ENCODE measurements at regions not wholly inside any gene's neighbourhood (a gene's known extent, or its start where the extent isn't known, plus 50 kb on each side); places are given as distances from the start of the nearest gene placed in this dataset.

GRCh38 chr7:26525398-26526264, 234.0 kb downstream of the SNX10 start:
- Histone ChIP-seq H3K27me3 (ENCODE audit: low read depth, low read length) (no peaks in the 10 kb centered on the region), H3K27ac (ENCODE audit: low read length) (no peak overlapping the region), H3K4me3 (ENCODE audit: low read depth in 1 of 2, low read length in 2 of 2) (no peak overlapping the region), H3K4me1 (ENCODE audit: control insufficient read depth in 1 of 2, insufficient read depth in 2 of 2, low read length in 2 of 2) (no peaks in the 10 kb centered on the region), H3K9me3 (ENCODE audit: control insufficient read depth in 1 of 2, low read length in 2 of 2) (no peaks in the 10 kb centered on the region), H3K36me3 (ENCODE audit: control insufficient read depth in 1 of 2, insufficient read depth in 2 of 2, low read length in 2 of 2) (no peaks in the 10 kb centered on the region)

- Histone ChIP-seq H3K27me3 (ENCODE audit: low read depth, low read length) (no peaks in the 10 kb centered on the region), H3K4me1 (ENCODE audit: control insufficient read depth in 1 of 2, insufficient read depth in 2 of 2, low read length in 2 of 2) (no peaks in the 10 kb centered on the region)
These were observed 234.6 kb downstream of the SNX10 start for GRCh38 chr7:26526265-26526587.

GRCh38 chr7:26531926-26532325, 240.3 kb downstream of the SNX10 start:
- Histone ChIP-seq H3K36me3 (ENCODE audit: control insufficient read depth in 1 of 2, insufficient read depth in 2 of 2, low read length in 2 of 2) (no peaks in the 10 kb centered on the region), H3K27me3 (ENCODE audit: low read depth, low read length) (no peaks in the 10 kb centered on the region), H3K4me3 (ENCODE audit: low read depth in 1 of 2, low read length in 2 of 2) (no peak overlapping the region), H3K4me1 (ENCODE audit: control insufficient read depth in 1 of 2, insufficient read depth in 2 of 2, low read length in 2 of 2) (no peaks in the 10 kb centered on the region), H3K9me3 (ENCODE audit: control insufficient read depth in 1 of 2, low read length in 2 of 2) (no peaks in the 10 kb centered on the region), H3K27ac (ENCODE audit: low read length) (no peak overlapping the region)

More at GRCh38 chr7:26526265-26526587, 234.6 kb downstream of the SNX10 start:
- Histone ChIP-seq H3K4me3 (ENCODE audit: low read depth in 1 of 2, low read length in 2 of 2) (no peak overlapping the region), H3K9me3 (ENCODE audit: control insufficient read depth in 1 of 2, low read length in 2 of 2) (no peaks in the 10 kb centered on the region), H3K36me3 (ENCODE audit: control insufficient read depth in 1 of 2, insufficient read depth in 2 of 2, low read length in 2 of 2) (no peaks in the 10 kb centered on the region), H3K27ac (ENCODE audit: low read length) (no peak overlapping the region)

- Histone ChIP-seq H3K4me1 (ENCODE audit: control insufficient read depth in 1 of 2, insufficient read depth in 2 of 2, low read length in 2 of 2) (no peaks in the 10 kb centered on the region), H3K36me3 (ENCODE audit: control insufficient read depth in 1 of 2, insufficient read depth in 2 of 2, low read length in 2 of 2) (no peaks in the 10 kb centered on the region), H3K9me3 (ENCODE audit: control insufficient read depth in 1 of 2, low read length in 2 of 2) (no peaks in the 10 kb centered on the region), H3K27ac (ENCODE audit: low read length) (no peak overlapping the region), H3K27me3 (ENCODE audit: low read depth, low read length) (peaks cover 4% of the 10 kb centered on the region), H3K4me3 (ENCODE audit: low read depth in 1 of 2, low read length in 2 of 2) (no peak overlapping the region)
These were observed 240.8 kb downstream of the SNX10 start for GRCh38 chr7:26532471-26532870.

- Histone ChIP-seq H3K27me3 (ENCODE audit: low read depth, low read length) (peaks cover 4% of the 10 kb centered on the region), H3K4me3 (ENCODE audit: low read depth in 1 of 2, low read length in 2 of 2) (no peak overlapping the region), H3K4me1 (ENCODE audit: control insufficient read depth in 1 of 2, insufficient read depth in 2 of 2, low read length in 2 of 2) (no peaks in the 10 kb centered on the region), H3K9me3 (ENCODE audit: control insufficient read depth in 1 of 2, low read length in 2 of 2) (no peaks in the 10 kb centered on the region), H3K27ac (ENCODE audit: low read length) (no peak overlapping the region), H3K36me3 (ENCODE audit: control insufficient read depth in 1 of 2, insufficient read depth in 2 of 2, low read length in 2 of 2) (no peaks in the 10 kb centered on the region)
These were observed 241.6 kb downstream of the SNX10 start for GRCh38 chr7:26533217-26533616.

GRCh38 chr7:26534649-26535482, 243.2 kb downstream of the SNX10 start:
- Histone ChIP-seq H3K4me3 (ENCODE audit: low read depth in 1 of 2, low read length in 2 of 2) (no peak overlapping the region), H3K4me1 (ENCODE audit: control insufficient read depth in 1 of 2, insufficient read depth in 2 of 2, low read length in 2 of 2) (no peaks in the 10 kb centered on the region), H3K27ac (ENCODE audit: low read length) (no peak overlapping the region)

GRCh38 chr7:26535483-26536007, 243.9 kb downstream of the SNX10 start:
- no peaks in the 10 kb centered on the region for H3K4me1 ChIP-seq (ENCODE audit: control insufficient read depth in 1 of 2, insufficient read depth in 2 of 2, low read length in 2 of 2)
- no peaks in the 10 kb centered on the region for H3K36me3 ChIP-seq (ENCODE audit: control insufficient read depth in 1 of 2, insufficient read depth in 2 of 2, low read length in 2 of 2)
- no peak overlapping the region for H3K4me3 ChIP-seq (ENCODE audit: low read depth in 1 of 2, low read length in 2 of 2)
- H3K9me3 ChIP-seq (ENCODE audit: control insufficient read depth in 1 of 2, low read length in 2 of 2): no peaks in the 10 kb centered on the region
- no peak overlapping the region for H3K27ac ChIP-seq (ENCODE audit: low read length)
- H3K27me3 ChIP-seq (ENCODE audit: low read depth, low read length): peaks cover 4% of the 10 kb centered on the region

More at GRCh38 chr7:26534649-26535482, 243.2 kb downstream of the SNX10 start:
- H3K9me3 ChIP-seq (ENCODE audit: control insufficient read depth in 1 of 2, low read length in 2 of 2): no peaks in the 10 kb centered on the region
- no peaks in the 10 kb centered on the region for H3K36me3 ChIP-seq (ENCODE audit: control insufficient read depth in 1 of 2, insufficient read depth in 2 of 2, low read length in 2 of 2)
- peaks cover 4% of the 10 kb centered on the region for H3K27me3 ChIP-seq (ENCODE audit: low read depth, low read length)

GRCh38 chr7:26538216-26538615, 246.6 kb downstream of the SNX10 start:
- H3K4me1 ChIP-seq (ENCODE audit: control insufficient read depth in 1 of 2, insufficient read depth in 2 of 2, low read length in 2 of 2): no peaks in the 10 kb centered on the region
- H3K36me3 ChIP-seq (ENCODE audit: control insufficient read depth in 1 of 2, insufficient read depth in 2 of 2, low read length in 2 of 2): no peaks in the 10 kb centered on the region
- no peak overlapping the region for H3K27ac ChIP-seq (ENCODE audit: low read length)
- H3K9me3 ChIP-seq (ENCODE audit: control insufficient read depth in 1 of 2, low read length in 2 of 2): no peaks in the 10 kb centered on the region
- peaks cover 4% of the 10 kb centered on the region for H3K27me3 ChIP-seq (ENCODE audit: low read depth, low read length)
- no peak overlapping the region for H3K4me3 ChIP-seq (ENCODE audit: low read depth in 1 of 2, low read length in 2 of 2)

- H3K27ac ChIP-seq (ENCODE audit: low read length): no peak overlapping the region
- no peaks in the 10 kb centered on the region for H3K4me1 ChIP-seq (ENCODE audit: control insufficient read depth in 1 of 2, insufficient read depth in 2 of 2, low read length in 2 of 2)
- peaks cover 4% of the 10 kb centered on the region for H3K27me3 ChIP-seq (ENCODE audit: low read depth, low read length)
- no peak overlapping the region for H3K4me3 ChIP-seq (ENCODE audit: low read depth in 1 of 2, low read length in 2 of 2)
- H3K9me3 ChIP-seq (ENCODE audit: control insufficient read depth in 1 of 2, low read length in 2 of 2): no peaks in the 10 kb centered on the region
- H3K36me3 ChIP-seq (ENCODE audit: control insufficient read depth in 1 of 2, insufficient read depth in 2 of 2, low read length in 2 of 2): no peaks in the 10 kb centered on the region
These were observed 247.0 kb downstream of the SNX10 start for GRCh38 chr7:26538689-26539088.

- Histone ChIP-seq H3K4me1 (ENCODE audit: control insufficient read depth in 1 of 2, insufficient read depth in 2 of 2, low read length in 2 of 2) (no peaks in the 10 kb centered on the region), H3K36me3 (ENCODE audit: control insufficient read depth in 1 of 2, insufficient read depth in 2 of 2, low read length in 2 of 2) (no peaks in the 10 kb centered on the region), H3K9me3 (ENCODE audit: control insufficient read depth in 1 of 2, low read length in 2 of 2) (peaks cover 0 to 5% of the 10 kb centered on the region in 2 donors), H3K27me3 (ENCODE audit: low read depth, low read length) (no peaks in the 10 kb centered on the region), H3K4me3 (ENCODE audit: low read depth in 1 of 2, low read length in 2 of 2) (peak overlapping the region in 1 of 2 donors; percentile 19), H3K27ac (ENCODE audit: low read length) (no peak overlapping the region)
These were observed 251.7 kb downstream of the SNX10 start for GRCh38 chr7:26543340-26543739.

- H3K9me3 ChIP-seq (ENCODE audit: control insufficient read depth in 1 of 2, low read length in 2 of 2): peaks cover 0 to 5% of the 10 kb centered on the region in 2 donors
- H3K36me3 ChIP-seq (ENCODE audit: control insufficient read depth in 1 of 2, insufficient read depth in 2 of 2, low read length in 2 of 2): no peaks in the 10 kb centered on the region
- peak overlapping the region in 1 of 2 donors; percentile 19 for H3K4me3 ChIP-seq (ENCODE audit: low read depth in 1 of 2, low read length in 2 of 2)
- H3K27me3 ChIP-seq (ENCODE audit: low read depth, low read length): no peaks in the 10 kb centered on the region
- H3K4me1 ChIP-seq (ENCODE audit: control insufficient read depth in 1 of 2, insufficient read depth in 2 of 2, low read length in 2 of 2): no peaks in the 10 kb centered on the region
- no peak overlapping the region for H3K27ac ChIP-seq (ENCODE audit: low read length)
These were observed 252.3 kb downstream of the SNX10 start for GRCh38 chr7:26543951-26544350.

Measured in muscle layer of duodenum (tissue), 2 donors.